K562 (cell line): ENCODE measurements at regions not wholly inside any gene's neighbourhood (a gene's known extent, or its start where the extent isn't known, plus 50 kb on each side); places are given as distances from the start of the nearest gene placed in this dataset.

Experiments
- ATAC-seq: fragments of 200-7000 bp; cut with Tn5 transposase; 3 replicates; pipeline ENCODE4 v1.9.1; 2020; ENCODE audit warnings: moderate library complexity
- BruUV-seq: library from RNA; stranded (reverse); fragments of 400-500 nt; replicated peaks from 2 replicates; lab custom pipeline; 2021; lab: Mats Ljungman, UMichigan
- CTCF ChIA-PET: fragments of 300-600 bp; formaldehyde crosslinking; extraction: SDS; loops from one replicate; lab custom pipeline; 2021; ENCODE audit warnings: low intra/inter-chr PET ratio; lab: Yijun Ruan, JAX
- POLR2A ChIA-PET: fragments of 300-600, 350-650 bp; sonication (Branson Sonifier 250); formaldehyde crosslinking; extraction: SDS; loops from one replicate; lab custom pipeline; 2021; ENCODE audit warnings: antibody characterized with exemption, inconsistent platforms; lab: Yijun Ruan, JAX
- DNase-seq, 4 experiments: peaks; one replicate each; pipeline versions ENCODE4 v3.0.0 to v3.0.0-alpha.2; 2011 to 2018; ENCODE audit warnings: low spot score in 3 of 4, mixed read lengths in 3 of 4; ENCODE audit errors: extremely low read depth in 1 of 4
- FAIRE-seq: peaks from 2 replicates; lab custom pipeline; 2011; peaks lifted over from hg19 to GRCh38; lab: Jason Lieb, UNC
- H2AFZ ChIP-seq: 2 replicates; pipeline ENCODE4 v1.6.0; 2011; ENCODE audit warnings: low read depth, low read length, control low read depth, inconsistent platforms
- H3K27ac ChIP-seq: fragments of 200-600 bp; 3 replicates; pipeline ENCODE4 v1.8.0; 2011; ENCODE audit warnings: low read depth, mild to moderate bottlenecking, control low read depth, inconsistent platforms, low read length, moderate library complexity, mixed read lengths; ENCODE audit errors: extremely low read depth
- H3K27me3 ChIP-seq, 2 experiments: fragments of 300-600 bp in 1 of 2; 2 replicates in 1 of 2; 3 replicates in 1 of 2; pipeline versions ENCODE4 v1.6.0 to v1.8.0; 2011; ENCODE audit warnings: inconsistent platforms in 2 of 2, low read length in 2 of 2, mild to moderate bottlenecking in 1 of 2, mixed read lengths in 1 of 2, moderate library complexity in 1 of 2; ENCODE audit not compliant: control insufficient read depth in 2 of 2, insufficient read depth in 2 of 2
- H3K36me3 ChIP-seq: fragments of 300-600 bp; 3 replicates; pipeline ENCODE4 v1.8.0; 2011; ENCODE audit warnings: mild to moderate bottlenecking, low read length, inconsistent platforms; ENCODE audit not compliant: control insufficient read depth, insufficient read depth
- H3K4me1 ChIP-seq, 2 experiments: fragments of 200-600 bp in 1 of 2; replicated peaks in 1 of 2; 2 replicates in 1 of 2; 3 replicates in 1 of 2; pipeline versions ENCODE4 v1.5.1 to v1.8.0; 2011; ENCODE audit warnings: inconsistent platforms in 2 of 2, low read length in 2 of 2, mild to moderate bottlenecking in 1 of 2, mixed read lengths in 1 of 2, moderate library complexity in 1 of 2; ENCODE audit not compliant: control insufficient read depth in 2 of 2, insufficient read depth in 2 of 2
- H3K4me2 ChIP-seq: 2 replicates; pipeline ENCODE4 v1.6.1; 2011; ENCODE audit warnings: low read length, control low read depth, inconsistent platforms, mixed read lengths; ENCODE audit not compliant: insufficient read depth
- H3K4me3 ChIP-seq: fragments of 200-600 bp; sonication (generic), shearing (Covaris generic); 2 replicates; pipeline ENCODE4 v1.5.1; 2016; ENCODE audit warnings: control low read depth, inconsistent platforms
- H3K79me2 ChIP-seq: fragments of 200-600 bp; 3 replicates; pipeline ENCODE4 v1.8.0; 2011; ENCODE audit warnings: low read length, inconsistent platforms; ENCODE audit not compliant: control insufficient read depth, insufficient read depth
- H3K9ac ChIP-seq, 2 experiments: 2 replicates each; pipeline versions ENCODE4 v1.6.0 to v1.6.1; 2011; ENCODE audit warnings: low read depth in 2 of 2, low read length in 2 of 2, control low read depth in 1 of 2, inconsistent platforms in 1 of 2, mild to moderate bottlenecking in 1 of 2, mixed read lengths in 1 of 2; ENCODE audit not compliant: insufficient read depth in 1 of 2
- H3K9me1 ChIP-seq: one replicate; pipeline ENCODE4 v1.6.0; 2011; ENCODE audit warnings: inconsistent platforms, mild to moderate bottlenecking, low read length, moderate library complexity; ENCODE audit not compliant: control insufficient read depth, insufficient read depth
- H3K9me3 ChIP-seq: replicated peaks from 2 replicates; pipeline ENCODE4 v1.5.1; 2011; ENCODE audit warnings: low read depth, low read length, inconsistent platforms; ENCODE audit not compliant: control insufficient read depth, insufficient read depth
- H4K20me1 ChIP-seq: replicated peaks from 2 replicates; pipeline ENCODE4 v1.6.1; 2011; ENCODE audit warnings: low read length, inconsistent platforms, mixed read lengths; ENCODE audit not compliant: control insufficient read depth, insufficient read depth
- BRD9 ChIP-seq: fragments of 450-650 bp; IDR thresholded peaks from 2 replicates; pipeline ENCODE4 v1.6.1; 2018; ENCODE audit warnings: low read depth; ENCODE audit not compliant: partially characterized antibody
- CXXC5 ChIP-seq: fragments of 250-450 bp; sonication (Bioruptor Pico); IDR thresholded peaks from 2 replicates; pipeline ENCODE4 v1.8.0; 2022; ENCODE audit warnings: inconsistent platforms, mild to moderate bottlenecking, moderate library complexity
- FOXA3 ChIP-seq, 2 experiments: fragments of 450-650 bp in 1 of 2; sonication (generic) in 1 of 2; formaldehyde crosslinking; IDR thresholded peaks in 1 of 2; conservative IDR thresholded peaks in 1 of 2; 2 replicates each; pipeline versions ENCODE4 v1.4.0 to v1.8.0; 2020 to 2022; ENCODE audit warnings: mild to moderate bottlenecking in 2 of 2, missing genetic modification reagents in 1 of 2
- MAX ChIP-seq: sonication (generic); formaldehyde crosslinking; IDR thresholded peaks from 2 replicates; pipeline ENCODE4 v1.9.0; 2022; ENCODE audit warnings: mild to moderate bottlenecking, missing genetic modification reagents
- MCM3 ChIP-seq: fragments of 450-650 bp; IDR thresholded peaks from 2 replicates; pipeline ENCODE4 v1.6.1; 2016
- RHOXF2B ChIP-seq: fragments of 250-450 bp; sonication (Bioruptor Pico); conservative IDR thresholded peaks from 2 replicates; pipeline ENCODE4 v1.5.1; 2021
- SMAD1 ChIP-seq: fragments of 150-350 bp; IDR thresholded peaks from 2 replicates; pipeline ENCODE4 v1.6.1; 2014; ENCODE audit warnings: low read length, low read depth; ENCODE audit not compliant: partially characterized antibody
- ZNF232 ChIP-seq: sonication (generic); formaldehyde crosslinking; IDR thresholded peaks from 2 replicates; pipeline ENCODE4 v1.8.0; 2022; ENCODE audit warnings: mild to moderate bottlenecking, missing genetic modification reagents
- WGBS: fragments of 100-300 bp; shearing (Covaris generic); methylation state at CpG from one replicate; pipeline ENCODE4 v1.1.6; 2016; ENCODE audit warnings: low coverage, mixed read lengths; ENCODE audit not compliant: insufficient coverage; ENCODE audit errors: missing lambda C conversion rate; 5-methylcytosine and 5-hydroxymethylcytosine counted together
- in situ Hi-C: fragments of 300-500 bp; cut with MboI; formaldehyde crosslinking; loops from 4 replicates; pipeline ENCODE4 v1.15.0; 2018; ENCODE audit warnings: inconsistent platforms, mixed read lengths
- intact Hi-C: fragments of 100-400 bp; cut with micrococcal nuclease; formaldehyde crosslinking; loops from 2 replicates; pipeline ENCODE4 v1.14.2; 2022
- TF ChIP-seq, protein P1 (sequence below): fragments of 250-450 bp; sonication (Bioruptor Pico); IDR thresholded peaks from 2 replicates; pipeline ENCODE4 v1.8.0; 2021; ENCODE audit warnings: moderate library complexity, mild to moderate bottlenecking, inconsistent platforms

DNA sequence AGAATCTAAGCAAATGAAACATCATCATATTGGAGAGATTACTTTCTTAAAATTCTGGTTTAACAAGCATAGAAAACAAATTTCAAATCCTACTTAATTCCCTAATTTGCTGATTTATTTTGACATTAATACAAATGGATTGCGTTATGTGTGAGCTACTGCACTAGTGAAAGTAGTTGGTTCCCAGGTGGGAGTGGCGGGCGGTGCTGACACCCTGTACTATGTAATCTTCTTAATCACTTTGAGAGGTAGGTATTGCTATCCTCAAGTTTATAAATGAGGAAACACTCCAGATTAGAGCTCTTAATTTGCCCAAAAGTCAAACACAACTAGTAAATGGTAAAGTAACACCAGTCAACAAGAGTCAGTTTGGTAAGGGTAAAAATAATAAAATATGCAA, 131.1 kb downstream of the ELAPOR2 start:
- Histone ChIP-seq H3K9ac (no peak overlapping the region), H3K4me2 (no peak overlapping the region), H3K4me1 (peaks cover 0 to 3% of the 10 kb centered on the region in 2 experiments; a peak in 2 of 5 replicates), H3K4me3 (no peak overlapping the region), H3K27ac (no peak overlapping the region), H3K9me1 (no peaks in the 10 kb centered on the region), H2AFZ (no peak overlapping the region)
- 92% methylated on average over 3 of the region's 3 CpGs for WGBS
- POLR2A ChIA-PET = interaction anchor here (0.7 to 1.5 kb wide), 3 partner anchors 11 to 224 kb away, joined by 3 to 4 read pairs (median 3); partner anchors contain the start of gene DMTF1
- DNase-seq (no peak), FAIRE-seq (no peak)
- CTCF ChIA-PET = interaction anchor here (3.6 kb wide), 1 partner anchor 220 kb away, joined by 52 read pairs; no protein-coding TSS in a partner anchor
- BruUV-seq = no TSS peak
- in situ Hi-C loops (no loop called here), intact Hi-C loops (no loop called here)
- TF ChIP-seq, protein P1, sequence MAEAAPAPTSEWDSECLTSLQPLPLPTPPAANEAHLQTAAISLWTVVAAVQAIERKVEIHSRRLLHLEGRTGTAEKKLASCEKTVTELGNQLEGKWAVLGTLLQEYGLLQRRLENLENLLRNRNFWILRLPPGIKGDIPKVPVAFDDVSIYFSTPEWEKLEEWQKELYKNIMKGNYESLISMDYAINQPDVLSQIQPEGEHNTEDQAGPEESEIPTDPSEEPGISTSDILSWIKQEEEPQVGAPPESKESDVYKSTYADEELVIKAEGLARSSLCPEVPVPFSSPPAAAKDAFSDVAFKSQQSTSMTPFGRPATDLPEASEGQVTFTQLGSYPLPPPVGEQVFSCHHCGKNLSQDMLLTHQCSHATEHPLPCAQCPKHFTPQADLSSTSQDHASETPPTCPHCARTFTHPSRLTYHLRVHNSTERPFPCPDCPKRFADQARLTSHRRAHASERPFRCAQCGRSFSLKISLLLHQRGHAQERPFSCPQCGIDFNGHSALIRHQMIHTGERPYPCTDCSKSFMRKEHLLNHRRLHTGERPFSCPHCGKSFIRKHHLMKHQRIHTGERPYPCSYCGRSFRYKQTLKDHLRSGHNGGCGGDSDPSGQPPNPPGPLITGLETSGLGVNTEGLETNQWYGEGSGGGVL (CRISPR knock-in tag) = no peak
- TF ChIP-seq FOXA3 (CRISPR knock-in tag; conservative IDR thresholded peaks at IDR 0.05 in 1 of 2, IDR thresholded peaks at IDR 0.05 in 1 of 2) (no peak), BRD9 (no peak), RHOXF2B (no peak), MCM3 (no peak), CXXC5 (CRISPR knock-in tag) (no peak), ZNF232 (CRISPR knock-in tag) (no peak), SMAD1 (no peak), MAX (CRISPR knock-in tag) (no peak)
- TF ChIP-seq, all 486 proteins: peak for 0
- H3K79me2 ChIP-seq = no peaks in the 10 kb centered on the region
- no peaks in the 10 kb centered on the region for H3K9me3 ChIP-seq
- no peaks in the 10 kb centered on the region for H4K20me1 ChIP-seq
- H3K36me3 ChIP-seq = peaks cover 43% of the 10 kb centered on the region; the same call in 2 of the 3 replicates
- H3K27me3 ChIP-seq = no peaks in the 10 kb centered on the region
- no peak for ATAC-seq
